ENCODE measurements at regions not wholly inside any gene's neighbourhood (a gene's known extent, or its start where the extent isn't known, plus 50 kb on each side); places are given as distances from the start of the nearest gene placed in this dataset.

DNA sequence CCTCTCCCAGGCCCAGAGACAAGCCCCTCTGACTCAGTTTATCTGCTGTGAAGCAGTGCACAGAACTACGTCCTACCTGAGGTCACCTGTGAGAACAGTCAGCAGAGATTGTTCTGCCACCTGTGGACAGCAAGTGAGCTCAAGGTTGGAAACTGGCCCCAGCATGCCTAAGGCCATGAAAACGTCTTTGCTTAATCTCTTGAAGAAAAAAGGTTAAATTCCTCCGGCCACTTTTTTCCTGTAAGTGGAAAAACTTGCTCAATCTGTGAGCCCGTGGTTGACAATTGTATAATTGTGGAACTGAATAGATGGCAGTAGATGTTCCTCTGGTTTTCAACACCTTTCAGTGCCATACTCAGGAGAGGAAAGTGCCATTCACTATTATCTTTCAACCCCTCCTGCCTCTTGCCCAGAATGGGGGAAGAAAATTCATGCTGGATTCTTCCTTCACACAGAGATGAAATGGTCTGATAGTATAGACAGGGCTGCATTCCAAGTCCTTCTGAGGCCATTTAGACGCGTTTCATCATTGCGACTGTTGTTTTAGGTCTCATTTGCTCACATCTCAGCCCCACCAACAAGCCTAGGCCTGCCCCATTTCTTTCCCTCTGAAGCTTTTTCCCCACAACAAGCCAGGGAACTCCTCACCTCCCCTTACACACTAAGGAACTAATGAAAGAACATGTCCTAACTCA lies 292.9 kb downstream of the FZD1 start:
- DNase-seq = no peak
- intact Hi-C loops (cut with micrococcal nuclease) = no loop called here
- Mint-ChIP-seq H3K4me1 (ENCODE audit: low read depth) (no peaks in the 10 kb centered on the region), H3K9me3 (no peaks in the 10 kb centered on the region), H3K27me3 (ENCODE audit: low read depth) (no peaks in the 10 kb centered on the region), H3K4me3 (no peak overlapping the region), H3K27ac (no peak overlapping the region), H3K36me3 (ENCODE audit: low read depth) (no peaks in the 10 kb centered on the region)
- CTCF ChIA-PET = no interaction called here

- H3K36me3 Mint-ChIP-seq (ENCODE audit: low read depth) = no peaks in the 10 kb centered on the region
- no peaks in the 10 kb centered on the region for H3K27me3 Mint-ChIP-seq (ENCODE audit: low read depth)
- no peak overlapping the region for H3K4me3 Mint-ChIP-seq
- H3K4me1 Mint-ChIP-seq (ENCODE audit: low read depth) = no peaks in the 10 kb centered on the region
- CTCF ChIA-PET = no interaction called here
- intact Hi-C loops (cut with micrococcal nuclease) = no loop called here
- no peaks in the 10 kb centered on the region for H3K9me3 Mint-ChIP-seq
- no peak for DNase-seq
- H3K27ac Mint-ChIP-seq = no peak overlapping the region
Measured at GRCh38 chr7:91557789-91558404, 293.7 kb downstream of the FZD1 start.

DNA sequence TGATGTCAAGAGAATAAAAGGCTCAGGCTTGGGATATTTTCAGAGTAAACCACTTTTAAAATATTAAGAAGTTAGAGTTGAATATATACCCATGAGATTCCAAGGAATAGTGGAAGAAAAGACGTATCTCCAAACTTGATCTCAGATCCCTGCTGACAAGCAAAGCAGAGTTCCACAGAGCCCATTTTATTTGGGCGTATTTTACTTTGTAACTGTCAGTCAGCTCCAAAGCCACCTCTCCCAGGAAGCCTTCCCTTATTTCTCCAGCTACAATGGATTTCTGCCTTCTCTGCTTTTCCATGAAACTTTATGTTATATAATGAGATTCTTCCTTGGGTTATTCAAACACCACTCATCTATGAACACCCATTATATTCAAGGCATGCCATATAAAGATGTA lies 295.7 kb downstream of the FZD1 start:
- no peaks in the 10 kb centered on the region for H3K27me3 Mint-ChIP-seq (ENCODE audit: low read depth)
- no peaks in the 10 kb centered on the region for H3K36me3 Mint-ChIP-seq (ENCODE audit: low read depth)
- H3K4me1 Mint-ChIP-seq (ENCODE audit: low read depth) = no peaks in the 10 kb centered on the region
- no peak overlapping the region for H3K4me3 Mint-ChIP-seq
- no peak for DNase-seq
- CTCF ChIA-PET = no interaction called here
- H3K9me3 Mint-ChIP-seq = no peaks in the 10 kb centered on the region
- intact Hi-C loops (cut with micrococcal nuclease) = no loop called here
- no peak overlapping the region for H3K27ac Mint-ChIP-seq

DNA sequence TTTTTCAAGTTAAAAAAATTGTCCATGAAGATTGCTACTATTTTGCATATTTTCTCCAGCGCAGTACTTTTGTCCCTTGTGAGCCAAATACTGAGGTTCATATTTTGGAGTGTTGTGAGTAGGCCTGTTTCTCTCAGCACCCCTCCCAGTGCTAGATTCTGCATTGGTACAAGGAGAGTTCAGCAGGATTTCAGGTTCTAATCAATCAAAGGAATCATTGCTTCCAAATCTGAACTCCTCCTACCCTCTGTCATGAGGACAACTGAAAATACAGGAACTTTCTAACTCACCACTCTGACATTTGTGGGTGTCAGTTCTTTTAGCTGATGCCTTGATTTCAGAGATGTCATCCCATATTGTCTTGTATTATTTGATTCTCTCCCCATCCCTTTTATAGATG lies 299.9 kb downstream of the FZD1 start:
- H3K27ac Mint-ChIP-seq = no peak overlapping the region
- no peaks in the 10 kb centered on the region for H3K27me3 Mint-ChIP-seq (ENCODE audit: low read depth)
- H3K9me3 Mint-ChIP-seq = no peaks in the 10 kb centered on the region
- H3K4me3 Mint-ChIP-seq = no peak overlapping the region
- H3K4me1 Mint-ChIP-seq (ENCODE audit: low read depth) = no peaks in the 10 kb centered on the region
- DNase-seq = no peak
- CTCF ChIA-PET = interaction anchor here (0.8 kb wide), 1 partner anchor 14 kb away, joined by 3 read pairs; no protein-coding TSS in a partner anchor
- H3K36me3 Mint-ChIP-seq (ENCODE audit: low read depth) = no peaks in the 10 kb centered on the region
- intact Hi-C loops (cut with micrococcal nuclease) = no loop called here

- no peak overlapping the region for H3K27ac Mint-ChIP-seq
- H3K4me1 Mint-ChIP-seq (ENCODE audit: low read depth) = no peaks in the 10 kb centered on the region
- H3K27me3 Mint-ChIP-seq (ENCODE audit: low read depth) = no peaks in the 10 kb centered on the region
- intact Hi-C loops (cut with micrococcal nuclease) = no loop called here
- DNase-seq = no peak
- CTCF ChIA-PET = interaction anchor here (0.8 kb wide), 1 partner anchor 14 kb away, joined by 3 read pairs; no protein-coding TSS in a partner anchor
- no peaks in the 10 kb centered on the region for H3K9me3 Mint-ChIP-seq
- no peaks in the 10 kb centered on the region for H3K36me3 Mint-ChIP-seq (ENCODE audit: low read depth)
- H3K4me3 Mint-ChIP-seq = no peak overlapping the region
Measured at GRCh38 chr7:91564541-91564940, 300.3 kb downstream of the FZD1 start.

- CTCF ChIA-PET = no interaction called here
- H3K27ac Mint-ChIP-seq = no peak overlapping the region
- H3K4me1 Mint-ChIP-seq (ENCODE audit: low read depth) = no peaks in the 10 kb centered on the region
- no peaks in the 10 kb centered on the region for H3K36me3 Mint-ChIP-seq (ENCODE audit: low read depth)
- intact Hi-C loops (cut with micrococcal nuclease) = no loop called here
- no peaks in the 10 kb centered on the region for H3K27me3 Mint-ChIP-seq (ENCODE audit: low read depth)
- H3K4me3 Mint-ChIP-seq = no peak overlapping the region
- H3K9me3 Mint-ChIP-seq = no peaks in the 10 kb centered on the region
- no peak for DNase-seq
Measured at GRCh38 chr7:91565499-91566401, 301.5 kb downstream of the FZD1 start.

- Mint-ChIP-seq H3K9me3 (no peaks in the 10 kb centered on the region), H3K27me3 (ENCODE audit: low read depth) (no peaks in the 10 kb centered on the region), H3K4me3 (no peak overlapping the region), H3K4me1 (ENCODE audit: low read depth) (no peaks in the 10 kb centered on the region), H3K27ac (no peak overlapping the region), H3K36me3 (ENCODE audit: low read depth) (no peaks in the 10 kb centered on the region)
- intact Hi-C loops (cut with micrococcal nuclease) = no loop called here
- no peak for DNase-seq
- CTCF ChIA-PET = no interaction called here
Measured at GRCh38 chr7:91566402-91566732, 302.1 kb downstream of the FZD1 start.

DNA sequence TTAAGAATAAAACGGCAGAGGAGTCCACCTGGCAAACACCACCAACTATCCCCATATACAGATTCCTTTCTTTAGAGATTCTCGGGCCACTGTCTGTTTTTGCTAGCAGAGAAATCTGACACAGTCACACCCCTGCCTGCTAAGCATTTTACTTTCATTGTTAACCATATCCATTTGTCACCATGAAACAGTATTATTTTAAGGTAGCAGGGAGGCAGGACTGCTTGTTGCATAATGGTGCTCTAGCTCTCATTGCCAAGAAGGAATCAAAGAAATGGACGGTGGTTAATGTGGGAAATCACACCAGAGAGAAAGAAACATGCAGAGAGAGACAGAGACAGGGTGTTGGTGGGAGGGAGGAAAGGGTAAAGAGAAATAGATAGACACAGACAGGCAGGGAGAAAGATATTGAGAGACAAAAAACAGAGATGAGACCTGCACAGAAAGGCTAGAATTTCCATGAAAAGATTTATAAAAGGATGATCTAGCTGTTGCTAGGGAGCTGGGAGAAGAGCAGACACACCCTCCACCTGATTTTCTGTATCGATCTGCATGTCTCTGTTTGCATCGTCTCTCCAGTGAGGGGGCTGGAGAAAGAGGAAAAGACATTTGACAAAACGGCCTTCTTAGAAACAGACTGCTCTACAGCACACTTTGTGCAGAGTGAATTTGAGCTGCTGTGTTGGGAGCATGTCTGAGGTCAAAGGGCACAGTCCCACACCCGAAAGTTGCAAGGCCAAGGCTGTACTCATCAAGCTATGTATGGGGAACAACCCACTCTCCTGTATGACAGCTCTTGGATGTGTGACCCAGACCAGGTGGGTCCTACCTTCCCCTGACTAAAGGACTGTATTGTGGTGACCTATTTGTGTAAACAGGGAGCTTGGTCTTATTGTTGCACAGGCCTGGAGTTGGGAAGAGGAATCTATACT lies 303.1 kb downstream of the FZD1 start:
- CTCF ChIA-PET = interaction anchor here (0.7 kb wide), 1 partner anchor 18 kb away, joined by 4 read pairs; no protein-coding TSS in a partner anchor
- no peaks in the 10 kb centered on the region for H3K4me1 Mint-ChIP-seq (ENCODE audit: low read depth)
- H3K27ac Mint-ChIP-seq = no peak overlapping the region
- no peaks in the 10 kb centered on the region for H3K27me3 Mint-ChIP-seq (ENCODE audit: low read depth)
- DNase-seq = no peak
- intact Hi-C loops (cut with micrococcal nuclease) = no loop called here
- H3K4me3 Mint-ChIP-seq = no peak overlapping the region
- no peaks in the 10 kb centered on the region for H3K9me3 Mint-ChIP-seq
- H3K36me3 Mint-ChIP-seq (ENCODE audit: low read depth) = no peaks in the 10 kb centered on the region

GRCh38 chr7:91568138-91568537 lies 303.9 kb downstream of the FZD1 start:
- Mint-ChIP-seq H3K36me3 (ENCODE audit: low read depth) (no peaks in the 10 kb centered on the region), H3K4me3 (no peak overlapping the region), H3K27ac (no peak overlapping the region), H3K27me3 (ENCODE audit: low read depth) (no peaks in the 10 kb centered on the region), H3K4me1 (ENCODE audit: low read depth) (no peaks in the 10 kb centered on the region), H3K9me3 (no peaks in the 10 kb centered on the region)
- intact Hi-C loops (cut with micrococcal nuclease) = no loop called here
- CTCF ChIA-PET = no interaction called here
- DNase-seq = no peak

GRCh38 chr7:91569728-91570457 lies 305.7 kb downstream of the FZD1 start:
- no peak overlapping the region for H3K27ac Mint-ChIP-seq
- H3K36me3 Mint-ChIP-seq (ENCODE audit: low read depth) = no peaks in the 10 kb centered on the region
- no peak for DNase-seq
- intact Hi-C loops (cut with micrococcal nuclease) = no loop called here
- no peaks in the 10 kb centered on the region for H3K9me3 Mint-ChIP-seq
- no peak overlapping the region for H3K4me3 Mint-ChIP-seq
- no peaks in the 10 kb centered on the region for H3K27me3 Mint-ChIP-seq (ENCODE audit: low read depth)
- no peaks in the 10 kb centered on the region for H3K4me1 Mint-ChIP-seq (ENCODE audit: low read depth)
- CTCF ChIA-PET = no interaction called here

DNA sequence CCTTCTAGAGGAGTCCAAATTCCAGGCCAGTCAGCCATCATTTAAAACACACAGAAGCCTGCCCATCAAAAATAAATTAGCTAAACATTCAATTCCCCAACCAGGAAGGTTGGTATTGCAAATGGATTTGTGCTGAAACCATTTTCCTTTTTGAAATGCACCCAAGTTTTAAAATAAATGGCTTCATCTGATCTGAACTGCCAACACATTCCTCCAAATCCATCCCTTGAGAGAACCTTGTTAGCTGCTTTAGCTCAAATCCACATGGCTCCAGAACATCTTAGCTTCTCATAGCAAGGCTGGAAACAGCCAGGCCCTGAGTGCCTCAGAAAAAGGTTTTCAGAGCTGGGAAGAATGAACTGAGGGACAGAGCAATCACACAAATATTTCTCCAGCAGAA lies 306.3 kb downstream of the FZD1 start:
- H3K36me3 Mint-ChIP-seq (ENCODE audit: low read depth) = no peaks in the 10 kb centered on the region
- DNase-seq = no peak
- CTCF ChIA-PET = interaction anchor here (0.7 kb wide), 1 partner anchor 102 kb away, joined by 7 read pairs; no protein-coding TSS in a partner anchor
- H3K27ac Mint-ChIP-seq = no peak overlapping the region
- intact Hi-C loops (cut with micrococcal nuclease) = no loop called here
- no peaks in the 10 kb centered on the region for H3K9me3 Mint-ChIP-seq
- no peak overlapping the region for H3K4me3 Mint-ChIP-seq
- H3K4me1 Mint-ChIP-seq (ENCODE audit: low read depth) = no peaks in the 10 kb centered on the region
- no peaks in the 10 kb centered on the region for H3K27me3 Mint-ChIP-seq (ENCODE audit: low read depth)
